HepG2 (cell line): ENCODE measurements at regions not wholly inside any gene's neighbourhood (a gene's known extent, or its start where the extent isn't known, plus 50 kb on each side); places are given as distances from the start of the nearest gene placed in this dataset.
A peak's percentile ranks its signal among the peaks of the same experiment; 100 is the strongest.

Experiments
- ATAC-seq: fragments of 200-7000 bp; cut with Tn5 transposase; 3 replicates; pipeline ENCODE4 v1.9.1; 2020; ENCODE audit warnings: mild to moderate bottlenecking, moderate library complexity
- BruUV-seq: library from RNA; stranded (reverse); fragments of 400-500 nt; replicated peaks from 2 replicates; lab custom pipeline; 2021; lab: Mats Ljungman, UMichigan
- CTCF ChIA-PET: fragments of 300-600 bp; formaldehyde crosslinking; extraction: SDS; loops from one replicate; lab custom pipeline; 2021; ENCODE audit warnings: low total read pairs, inconsistent platforms, low intra/inter-chr PET ratio; lab: Yijun Ruan, JAX
- POLR2A ChIA-PET: fragments of 350-600 bp; sonication (Branson Sonifier 250); formaldehyde crosslinking; loops from one replicate; lab custom pipeline; 2020; ENCODE audit warnings: antibody characterized with exemption, inconsistent platforms; lab: Yijun Ruan, JAX
- DNase-seq: peaks from one replicate; pipeline ENCODE4 v3.0.0-alpha.2; 2015; ENCODE audit warnings: low spot score
- FAIRE-seq: peaks from 3 replicates; lab custom pipeline; 2011; peaks lifted over from hg19 to GRCh38; lab: Jason Lieb, UNC
- H2AFZ ChIP-seq: one replicate; pipeline ENCODE4 v1.6.1; 2011; ENCODE audit warnings: low read length, inconsistent platforms
- H3K27ac ChIP-seq: fragments of 300-600 bp; 3 replicates; pipeline ENCODE4 v1.8.0; 2011; ENCODE audit warnings: mixed run types, mild to moderate bottlenecking, mixed read lengths, low read length, inconsistent platforms; ENCODE audit not compliant: insufficient read depth; ENCODE audit errors: extremely low read length
- H3K27me3 ChIP-seq, 2 experiments: fragments of 200-600 bp in 1 of 2; 2 replicates in 1 of 2; 3 replicates in 1 of 2; pipeline versions ENCODE4 v1.6.0 to v1.8.0; 2011; ENCODE audit warnings: low read length in 2 of 2, mild to moderate bottlenecking in 2 of 2, moderate library complexity in 2 of 2, inconsistent platforms in 1 of 2; ENCODE audit not compliant: insufficient read depth in 2 of 2, control insufficient read depth in 1 of 2
- H3K36me3 ChIP-seq, 2 experiments: fragments of 200-600 bp in 1 of 2; replicated peaks in 1 of 2; 2 replicates in 1 of 2; 3 replicates in 1 of 2; pipeline versions ENCODE4 v1.5.1 to v1.8.0; 2011; ENCODE audit warnings: low read length in 2 of 2, inconsistent platforms in 1 of 2; ENCODE audit not compliant: insufficient read depth in 2 of 2, control insufficient read depth in 1 of 2
- H3K4me1 ChIP-seq: 2 replicates; pipeline ENCODE4 v1.5.1; 2012; ENCODE audit warnings: low read length, inconsistent platforms; ENCODE audit not compliant: insufficient read depth
- H3K4me2 ChIP-seq: 2 replicates; pipeline ENCODE4 v1.6.0; 2011; ENCODE audit warnings: low read depth, low read length, inconsistent platforms
- H3K4me3 ChIP-seq, 3 experiments: fragments of 200-600 bp in 1 of 3; sonication (generic), shearing (Covaris generic) in 1 of 3; replicated peaks in 1 of 3; 2 replicates each; pipeline ENCODE4 v1.5.1; 2011 to 2016; ENCODE audit warnings: low read length in 3 of 3, inconsistent platforms in 2 of 3, low read depth in 2 of 3, mild to moderate bottlenecking in 2 of 3, control low read depth in 1 of 3, mixed read lengths in 1 of 3; ENCODE audit not compliant: insufficient read depth in 1 of 3
- H3K79me2 ChIP-seq: one replicate; pipeline ENCODE4 v1.6.1; 2011; ENCODE audit warnings: low read length, inconsistent platforms; ENCODE audit not compliant: insufficient read depth
- H3K9ac ChIP-seq: 2 replicates; pipeline ENCODE4 v1.6.0; 2011; ENCODE audit warnings: mild to moderate bottlenecking, low read depth, low read length, inconsistent platforms; ENCODE audit not compliant: insufficient read depth
- H3K9me3 ChIP-seq: 2 replicates; pipeline ENCODE4 v1.5.1; 2012; ENCODE audit warnings: mild to moderate bottlenecking, low read length
- H4K20me1 ChIP-seq: 2 replicates; pipeline ENCODE4 v1.6.0; 2011; ENCODE audit warnings: inconsistent platforms, mild to moderate bottlenecking, low read length, moderate library complexity; ENCODE audit not compliant: insufficient read depth
- GRHL1 ChIP-seq: sonication (generic); formaldehyde crosslinking; conservative IDR thresholded peaks from 2 replicates; pipeline ENCODE4 v1.8.0; 2022; ENCODE audit warnings: missing genetic modification reagents
- JARID2 ChIP-seq: sonication (generic); formaldehyde crosslinking; IDR thresholded peaks from 2 replicates; pipeline ENCODE4 v1.8.1; 2023; ENCODE audit warnings: missing genetic modification reagents, inconsistent platforms; ENCODE audit not compliant: insufficient replicate concordance
- REXO4 ChIP-seq: sonication (generic); formaldehyde crosslinking; IDR thresholded peaks from 2 replicates; pipeline ENCODE4 v1.8.0; 2022; ENCODE audit warnings: missing genetic modification reagents, mild to moderate bottlenecking, borderline replicate concordance
- XRCC5 ChIP-seq: fragments of 200-400 bp; formaldehyde crosslinking; optimal IDR thresholded peaks from 2 replicates; pipeline ENCODE3; 2017; ENCODE audit warnings: mild to moderate bottlenecking, low read length
- ZNF263 ChIP-seq: sonication (generic); formaldehyde crosslinking; IDR thresholded peaks from 2 replicates; pipeline ENCODE4 v1.4.0; 2020; ENCODE audit warnings: missing genetic modification reagents
- ZNF660 ChIP-seq: sonication (generic); formaldehyde crosslinking; IDR thresholded peaks from 2 replicates; pipeline ENCODE4 v1.5.1; 2020; ENCODE audit warnings: mild to moderate bottlenecking, low read depth, missing genetic modification reagents, borderline replicate concordance
- in situ Hi-C: cut with HindIII; loops from 2 replicates; pipeline ENCODE4 v1.10.0; 2017; ENCODE audit warnings: low pct_unique_long_range_greater_than_20kb; ENCODE audit not compliant: extremely low pct_ligation_motif_present
- intact Hi-C: fragments of 100-400 bp; cut with micrococcal nuclease; formaldehyde crosslinking; loops from one replicate; pipeline ENCODE4 v1.10.0; 2022; ENCODE audit not compliant: unreplicated experiment
- TF ChIP-seq, protein P1 (sequence below): sonication (generic); formaldehyde crosslinking; IDR thresholded peaks from 2 replicates; pipeline ENCODE4 v1.4.0; 2020; ENCODE audit warnings: missing genetic modification reagents, borderline replicate concordance
- TF ChIP-seq, protein P2 (sequence below): sonication (generic); formaldehyde crosslinking; IDR thresholded peaks from 2 replicates; pipeline ENCODE4 v1.5.1; 2020; ENCODE audit warnings: mild to moderate bottlenecking, moderate library complexity, missing genetic modification reagents

DNA sequence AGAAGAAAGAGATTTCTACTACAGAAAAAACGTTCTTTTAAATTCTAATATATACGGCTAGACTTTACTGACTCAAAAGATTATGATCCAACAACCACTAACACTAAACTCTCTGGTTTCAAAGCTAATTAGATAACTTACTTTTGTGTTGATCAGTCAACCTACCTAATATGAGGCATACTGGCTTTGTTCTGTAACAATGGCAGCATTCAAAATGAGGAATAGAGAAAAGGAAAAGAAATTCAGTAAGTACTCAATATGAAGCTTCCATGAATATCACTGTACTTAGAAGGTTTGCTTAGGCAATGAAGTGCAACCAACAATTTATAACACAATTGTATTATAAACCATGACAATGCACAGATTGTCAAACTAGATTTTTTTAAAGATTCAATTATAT lies 430.5 kb upstream of the PMFBP1 start (continued):
- TF ChIP-seq, protein P1, sequence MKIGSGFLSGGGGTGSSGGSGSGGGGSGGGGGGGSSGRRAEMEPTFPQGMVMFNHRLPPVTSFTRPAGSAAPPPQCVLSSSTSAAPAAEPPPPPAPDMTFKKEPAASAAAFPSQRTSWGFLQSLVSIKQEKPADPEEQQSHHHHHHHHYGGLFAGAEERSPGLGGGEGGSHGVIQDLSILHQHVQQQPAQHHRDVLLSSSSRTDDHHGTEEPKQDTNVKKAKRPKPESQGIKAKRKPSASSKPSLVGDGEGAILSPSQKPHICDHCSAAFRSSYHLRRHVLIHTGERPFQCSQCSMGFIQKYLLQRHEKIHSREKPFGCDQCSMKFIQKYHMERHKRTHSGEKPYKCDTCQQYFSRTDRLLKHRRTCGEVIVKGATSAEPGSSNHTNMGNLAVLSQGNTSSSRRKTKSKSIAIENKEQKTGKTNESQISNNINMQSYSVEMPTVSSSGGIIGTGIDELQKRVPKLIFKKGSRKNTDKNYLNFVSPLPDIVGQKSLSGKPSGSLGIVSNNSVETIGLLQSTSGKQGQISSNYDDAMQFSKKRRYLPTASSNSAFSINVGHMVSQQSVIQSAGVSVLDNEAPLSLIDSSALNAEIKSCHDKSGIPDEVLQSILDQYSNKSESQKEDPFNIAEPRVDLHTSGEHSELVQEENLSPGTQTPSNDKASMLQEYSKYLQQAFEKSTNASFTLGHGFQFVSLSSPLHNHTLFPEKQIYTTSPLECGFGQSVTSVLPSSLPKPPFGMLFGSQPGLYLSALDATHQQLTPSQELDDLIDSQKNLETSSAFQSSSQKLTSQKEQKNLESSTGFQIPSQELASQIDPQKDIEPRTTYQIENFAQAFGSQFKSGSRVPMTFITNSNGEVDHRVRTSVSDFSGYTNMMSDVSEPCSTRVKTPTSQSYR (CRISPR knock-in tag), result no peak
- TF ChIP-seq ZNF660 (CRISPR knock-in tag) (no peak), XRCC5 (no peak), JARID2 (CRISPR knock-in tag) (no peak), GRHL1 (CRISPR knock-in tag) (no peak), REXO4 (CRISPR knock-in tag) (no peak)

- in situ Hi-C loops, result no loop called here
- Histone ChIP-seq H3K4me2 (no peak overlapping the region), H3K9me3 (no peaks in the 10 kb centered on the region), H3K79me2 (no peaks in the 10 kb centered on the region), H3K36me3 (no peaks in the 10 kb centered on the region), H2AFZ (no peak overlapping the region), H3K27ac (no peak overlapping the region), H3K9ac (no peak overlapping the region), H3K4me1 (no peaks in the 10 kb centered on the region), H3K27me3 (no peaks in the 10 kb centered on the region), H4K20me1 (no peaks in the 10 kb centered on the region), H3K4me3 (no peak overlapping the region)
- ATAC-seq (no peak), FAIRE-seq (no peak), DNase-seq (no peak)
- CTCF ChIA-PET, result no interaction called here
- POLR2A ChIA-PET, result no interaction called here
- intact Hi-C loops, result no loop called here
- BruUV-seq, result no TSS peak
- TF ChIP-seq ZNF263 (CRISPR knock-in tag), result peak; percentile 49; the same call in 1 of the 2 replicates
- TF ChIP-seq, protein P2, sequence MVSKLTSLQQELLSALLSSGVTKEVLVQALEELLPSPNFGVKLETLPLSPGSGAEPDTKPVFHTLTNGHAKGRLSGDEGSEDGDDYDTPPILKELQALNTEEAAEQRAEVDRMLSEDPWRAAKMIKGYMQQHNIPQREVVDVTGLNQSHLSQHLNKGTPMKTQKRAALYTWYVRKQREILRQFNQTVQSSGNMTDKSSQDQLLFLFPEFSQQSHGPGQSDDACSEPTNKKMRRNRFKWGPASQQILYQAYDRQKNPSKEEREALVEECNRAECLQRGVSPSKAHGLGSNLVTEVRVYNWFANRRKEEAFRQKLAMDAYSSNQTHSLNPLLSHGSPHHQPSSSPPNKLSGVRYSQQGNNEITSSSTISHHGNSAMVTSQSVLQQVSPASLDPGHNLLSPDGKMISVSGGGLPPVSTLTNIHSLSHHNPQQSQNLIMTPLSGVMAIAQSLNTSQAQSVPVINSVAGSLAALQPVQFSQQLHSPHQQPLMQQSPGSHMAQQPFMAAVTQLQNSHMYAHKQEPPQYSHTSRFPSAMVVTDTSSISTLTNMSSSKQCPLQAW (CRISPR knock-in tag), result no peak
Measured at GRCh38 chr16:72598696-72599095, 426.7 kb upstream of the PMFBP1 start.
